GM12892 (cell line): ENCODE measurements at regions not wholly inside any gene's neighbourhood (a gene's known extent, or its start where the extent isn't known, plus 50 kb on each side); places are given as distances from the start of the nearest gene placed in this dataset.

Experiments used
- DNase-seq: peaks from one replicate; pipeline ENCODE4 v3.0.0; 2011; ENCODE audit not compliant: insufficient read length
- FAIRE-seq: peaks from 2 replicates; lab custom pipeline; 2011; peaks lifted over from hg19 to GRCh38; lab: Jason Lieb, UNC
- POLR2A ChIP-seq: IDR thresholded peaks from 2 replicates; pipeline ENCODE4 v1.6.1; 2011; ENCODE audit warnings: low read depth, low read length, control low read depth
- POLR2AphosphoS5 ChIP-seq: IDR thresholded peaks from 2 replicates; pipeline ENCODE4 v1.6.1; 2011; ENCODE audit warnings: low read depth, low read length, control low read depth
- TAF1 ChIP-seq: IDR thresholded peaks from 2 replicates; pipeline ENCODE4 v1.6.1; 2011; ENCODE audit warnings: low read depth, mild to moderate bottlenecking, control low read depth, low read length, borderline replicate concordance

- FAIRE-seq (no peak), DNase-seq (no peak)
- TF ChIP-seq POLR2AphosphoS5 (no peak), TAF1 (no peak), POLR2A (no peak)
These were observed 215.8 kb upstream of the CITED2 start for GRCh38 chr6:139590206-139590605.

- DNase-seq (no peak), FAIRE-seq (no peak)
- no peak for TF ChIP-seq TAF1
These were observed 214.5 kb upstream of the CITED2 start for GRCh38 chr6:139588734-139589593.

- no peak for TF ChIP-seq POLR2AphosphoS5
- TF ChIP-seq TAF1: no peak
- TF ChIP-seq POLR2A: no peak
- no peak for DNase-seq
- FAIRE-seq: no peak
These were observed 213.7 kb upstream of the CITED2 start for GRCh38 chr6:139588076-139588639.

- TF ChIP-seq POLR2A (no peak), POLR2AphosphoS5 (no peak), TAF1 (no peak)
- FAIRE-seq: no peak
- no peak for DNase-seq
These were observed 213.0 kb upstream of the CITED2 start for GRCh38 chr6:139587469-139587868.

GRCh38 chr6:139586273-139586672 is 211.8 kb upstream of the CITED2 start:
- TF ChIP-seq POLR2A (no peak), TAF1 (no peak), POLR2AphosphoS5 (no peak)
- DNase-seq (no peak), FAIRE-seq (no peak)

GRCh38 chr6:139584599-139584998 is 210.2 kb upstream of the CITED2 start:
- TF ChIP-seq POLR2AphosphoS5: no peak
- TF ChIP-seq POLR2A: no peak
- no peak for TF ChIP-seq TAF1
- no peak for FAIRE-seq
- DNase-seq: no peak

- TF ChIP-seq POLR2AphosphoS5 (no peak), TAF1 (no peak), POLR2A (no peak)
- FAIRE-seq (no peak), DNase-seq (no peak)
These were observed 209.0 kb upstream of the CITED2 start for GRCh38 chr6:139583420-139583819.

- FAIRE-seq (no peak), DNase-seq (no peak)
- TF ChIP-seq POLR2A: no peak
- no peak for TF ChIP-seq TAF1
- TF ChIP-seq POLR2AphosphoS5: no peak
These were observed 208.5 kb upstream of the CITED2 start for GRCh38 chr6:139582956-139583355.

- DNase-seq (no peak), FAIRE-seq (no peak)
- TF ChIP-seq TAF1: no peak
- TF ChIP-seq POLR2AphosphoS5: no peak
- TF ChIP-seq POLR2A: no peak
These were observed 207.0 kb upstream of the CITED2 start for GRCh38 chr6:139581485-139581865.

GRCh38 chr6:139580592-139581484 is 206.4 kb upstream of the CITED2 start:
- FAIRE-seq (no peak), DNase-seq (no peak)
- TF ChIP-seq POLR2A (no peak), POLR2AphosphoS5 (no peak), TAF1 (no peak)
